ENCODE measurements at regions not wholly inside any gene's neighbourhood (a gene's known extent, or its start where the extent isn't known, plus 50 kb on each side); places are given as distances from the start of the nearest gene placed in this dataset.

DNA sequence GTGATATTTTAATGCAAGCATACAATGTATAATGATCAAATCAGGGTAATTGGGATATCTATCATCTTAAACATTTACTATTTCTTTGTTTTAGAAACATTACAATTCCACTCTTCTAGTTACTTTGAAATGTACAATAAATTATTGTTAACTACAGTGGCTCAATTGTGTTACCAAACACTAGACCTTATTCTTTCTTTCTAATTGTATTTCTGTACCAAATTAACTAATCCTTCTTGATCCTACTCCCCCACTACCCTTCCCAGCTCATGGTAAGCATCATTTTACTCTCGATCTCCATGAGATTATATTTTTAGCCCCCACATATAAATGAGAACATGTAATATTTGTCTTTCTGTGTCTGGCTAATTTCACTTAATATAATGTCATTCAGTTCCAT, 95.0 kb upstream of the MROH9 start:
- Histone ChIP-seq H3K4me3 (no peak overlapping the region), H3K27me3 (no peaks in the 10 kb centered on the region), H3K27ac (no peak overlapping the region), H3K9me3 (no peaks in the 10 kb centered on the region), H3K4me1 (no peaks in the 10 kb centered on the region), H3K36me3 (no peaks in the 10 kb centered on the region)
- intact Hi-C loops (cut with DNase I): no loop called here
- ATAC-seq: no peak
- 66 to 83% (median 74%) methylated on average over 1 of the region's 1 CpG for WGBS, 4 donors
- TF ChIP-seq POLR2A (IDR thresholded peaks at IDR 0.05): no peak
- TF ChIP-seq, protein P1, sequence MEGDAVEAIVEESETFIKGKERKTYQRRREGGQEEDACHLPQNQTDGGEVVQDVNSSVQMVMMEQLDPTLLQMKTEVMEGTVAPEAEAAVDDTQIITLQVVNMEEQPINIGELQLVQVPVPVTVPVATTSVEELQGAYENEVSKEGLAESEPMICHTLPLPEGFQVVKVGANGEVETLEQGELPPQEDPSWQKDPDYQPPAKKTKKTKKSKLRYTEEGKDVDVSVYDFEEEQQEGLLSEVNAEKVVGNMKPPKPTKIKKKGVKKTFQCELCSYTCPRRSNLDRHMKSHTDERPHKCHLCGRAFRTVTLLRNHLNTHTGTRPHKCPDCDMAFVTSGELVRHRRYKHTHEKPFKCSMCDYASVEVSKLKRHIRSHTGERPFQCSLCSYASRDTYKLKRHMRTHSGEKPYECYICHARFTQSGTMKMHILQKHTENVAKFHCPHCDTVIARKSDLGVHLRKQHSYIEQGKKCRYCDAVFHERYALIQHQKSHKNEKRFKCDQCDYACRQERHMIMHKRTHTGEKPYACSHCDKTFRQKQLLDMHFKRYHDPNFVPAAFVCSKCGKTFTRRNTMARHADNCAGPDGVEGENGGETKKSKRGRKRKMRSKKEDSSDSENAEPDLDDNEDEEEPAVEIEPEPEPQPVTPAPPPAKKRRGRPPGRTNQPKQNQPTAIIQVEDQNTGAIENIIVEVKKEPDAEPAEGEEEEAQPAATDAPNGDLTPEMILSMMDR (IDR thresholded peaks at IDR 0.05): no peak
- DNase-seq: no peak

DNA sequence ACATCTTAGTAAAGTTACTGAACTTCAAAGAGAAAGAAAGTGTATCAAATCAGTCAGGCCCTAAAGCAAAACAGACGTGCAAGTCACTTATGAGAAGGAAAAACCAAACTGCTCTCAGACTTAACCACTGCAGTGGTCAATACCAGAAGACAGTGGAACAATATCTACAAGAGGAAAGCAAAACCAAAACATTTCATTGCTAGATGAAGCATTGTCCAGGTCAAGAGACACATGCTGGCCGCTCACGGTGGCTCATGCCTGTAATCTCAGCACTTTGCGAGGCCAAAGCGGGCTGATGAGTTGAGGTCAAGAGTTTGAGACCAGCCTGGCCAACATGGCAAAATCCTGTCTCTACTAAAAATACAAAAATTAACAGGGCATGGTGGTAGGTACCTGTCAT, 82.0 kb upstream of the MROH9 start:
- intact Hi-C loops (cut with DNase I): no loop called here
- TF ChIP-seq, protein P1 (IDR thresholded peaks at IDR 0.05): no peak
- TF ChIP-seq POLR2A (IDR thresholded peaks at IDR 0.05): no peak
- H3K4me3 ChIP-seq: no peak overlapping the region
- H3K36me3 ChIP-seq: no peaks in the 10 kb centered on the region
- no peaks in the 10 kb centered on the region for H3K27me3 ChIP-seq
- ATAC-seq (no peak), DNase-seq (no peak)
- no peak overlapping the region for H3K27ac ChIP-seq
- 89 to 93% (median 91%) methylated on average over 5 of the region's 5 CpGs for WGBS, 4 donors
- no peaks in the 10 kb centered on the region for H3K9me3 ChIP-seq
- H3K4me1 ChIP-seq: peaks cover 0 to 12% (median 0%) of the 10 kb centered on the region in 12 donors

DNA sequence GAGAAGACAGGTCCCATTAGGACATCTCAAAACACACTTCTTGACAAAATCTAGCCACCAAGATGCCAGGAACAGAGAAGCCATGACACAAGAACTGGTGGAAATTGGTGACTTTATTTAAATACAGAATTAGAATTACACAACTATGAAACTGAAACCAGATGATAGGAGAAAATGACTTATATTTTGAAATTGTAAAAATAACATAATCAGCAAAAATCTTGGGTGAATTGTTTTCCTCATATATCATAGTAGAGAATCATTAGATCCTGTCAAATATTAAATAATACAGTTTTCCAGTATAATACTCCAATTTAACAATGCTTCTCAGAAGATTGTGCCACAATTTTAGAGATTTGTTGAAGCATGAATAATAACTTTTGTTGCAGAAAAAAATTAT, 81.5 kb upstream of the MROH9 start:
- H3K27me3 ChIP-seq: no peaks in the 10 kb centered on the region
- ATAC-seq: no peak
- no peak for DNase-seq
- H3K4me3 ChIP-seq: no peak overlapping the region
- no peak for TF ChIP-seq POLR2A (IDR thresholded peaks at IDR 0.05)
- TF ChIP-seq, protein P1 (IDR thresholded peaks at IDR 0.05): no peak
- intact Hi-C loops (cut with DNase I): no loop called here
- no peaks in the 10 kb centered on the region for H3K9me3 ChIP-seq
- H3K27ac ChIP-seq: no peak overlapping the region
- peaks cover 0 to 12% (median 0%) of the 10 kb centered on the region in 12 donors for H3K4me1 ChIP-seq
- H3K36me3 ChIP-seq: no peaks in the 10 kb centered on the region

DNA sequence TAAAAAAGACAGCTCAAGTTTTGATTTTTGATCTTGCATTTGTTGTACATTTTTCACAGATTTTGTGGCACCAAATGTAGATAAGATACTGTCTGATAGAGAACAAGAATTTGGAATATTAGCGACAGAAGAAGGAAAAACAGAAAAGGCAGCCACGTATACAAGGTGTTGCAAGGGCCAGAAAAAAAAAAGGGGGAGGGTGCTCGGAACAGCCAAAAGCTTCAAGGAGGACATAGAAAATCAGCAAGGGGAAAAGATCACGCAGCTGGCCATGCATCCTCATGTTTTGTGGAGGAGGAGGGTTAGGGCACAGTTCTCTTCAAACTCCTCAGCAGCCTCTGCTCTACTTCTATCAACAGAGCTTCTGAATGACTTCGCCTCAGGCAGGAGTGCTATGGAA, 80.7 kb upstream of the MROH9 start:
- no peak overlapping the region for H3K27ac ChIP-seq
- H3K9me3 ChIP-seq: no peaks in the 10 kb centered on the region
- ATAC-seq (no peak), DNase-seq (no peak)
- H3K36me3 ChIP-seq: no peaks in the 10 kb centered on the region
- WGBS, 4 donors: 67 to 77% (median 71%) methylated on average over 5 of the region's 5 CpGs
- TF ChIP-seq, protein P1 (IDR thresholded peaks at IDR 0.05): no peak
- TF ChIP-seq POLR2A (IDR thresholded peaks at IDR 0.05): no peak
- no peak overlapping the region for H3K4me3 ChIP-seq
- H3K27me3 ChIP-seq: no peaks in the 10 kb centered on the region
- intact Hi-C loops (cut with DNase I): no loop called here
- peaks cover 0 to 12% (median 0%) of the 10 kb centered on the region in 12 donors for H3K4me1 ChIP-seq
